OCI-LY1 (cell line): ENCODE measurements at regions not wholly inside any gene's neighbourhood (a gene's known extent, or its start where the extent isn't known, plus 50 kb on each side); places are given as distances from the start of the nearest gene placed in this dataset.

Experiments used
- CTCF ChIP-seq: fragments of 200-600 bp; sonication (generic), shearing (Covaris generic); IDR thresholded peaks from 2 replicates; pipeline ENCODE4 v1.5.1; 2017; ENCODE audit warnings: mild to moderate bottlenecking, antibody characterized with exemption, low read length, moderate library complexity, mixed read lengths
- EZH2 ChIP-seq: fragments of 200-600 bp; sonication (generic), shearing (Covaris generic); IDR thresholded peaks from 2 replicates; pipeline ENCODE4 v1.8.0; 2017; ENCODE audit warnings: borderline replicate concordance, mixed run types, mild to moderate bottlenecking, antibody characterized with exemption, low read length, moderate library complexity, mixed read lengths

- TF ChIP-seq EZH2 (no peak), CTCF (no peak)
These were observed 582.4 kb upstream of the FAM241A start for GRCh38 chr4:111562826-111563225.
